IPS DF 19.7 (cell line): ENCODE measurements at regions not wholly inside any gene's neighbourhood (a gene's known extent, or its start where the extent isn't known, plus 50 kb on each side); places are given as distances from the start of the nearest gene placed in this dataset.
A peak's percentile ranks its signal among the peaks of the same experiment; 100 is the strongest.
"Not testable (repeated sequence)": the region's sequence is repeated elsewhere in the genome, so short reads cannot be mapped to it uniquely, and the experiment has no call there.

Source experiments
- DNase-seq: peaks from one replicate; pipeline ENCODE4 v3.0.0-alpha.2; 2013; ENCODE audit warnings: low read depth, low spot score

GRCh38 chr2:175414882-175415487 lies 233.5 kb upstream of the ATP5MC3 start:
- peak; percentile 28 for DNase-seq

- no peak for DNase-seq
Measured at GRCh38 chr2:175414191-175414881, 232.8 kb upstream of the ATP5MC3 start.

- DNase-seq: not testable (repeated sequence)
Measured at GRCh38 chr2:175410941-175411340, 229.4 kb upstream of the ATP5MC3 start.

GRCh38 chr2:175404839-175405238 lies 223.3 kb upstream of the ATP5MC3 start:
- DNase-seq: no peak

GRCh38 chr2:175403599-175404221 lies 222.2 kb upstream of the ATP5MC3 start:
- DNase-seq: no peak

GRCh38 chr2:175402571-175402970 lies 221.1 kb upstream of the ATP5MC3 start:
- DNase-seq: no peak

GRCh38 chr2:175401956-175402469 lies 220.5 kb upstream of the ATP5MC3 start:
- DNase-seq: no peak

GRCh38 chr2:175400975-175401374 lies 219.5 kb upstream of the ATP5MC3 start:
- no peak for DNase-seq

- DNase-seq: no peak
Measured at GRCh38 chr2:175399326-175399725, 217.8 kb upstream of the ATP5MC3 start.

GRCh38 chr2:175398848-175399247 lies 217.3 kb upstream of the ATP5MC3 start:
- DNase-seq: no peak

GRCh38 chr2:175396696-175397095 lies 215.2 kb upstream of the ATP5MC3 start:
- DNase-seq: no peak

GRCh38 chr2:175393851-175394250 lies 212.3 kb upstream of the ATP5MC3 start:
- no peak for DNase-seq

- DNase-seq: no peak
Measured at GRCh38 chr2:175383286-175383685, 201.8 kb upstream of the ATP5MC3 start.

GRCh38 chr2:175373729-175374128 lies 192.2 kb upstream of the ATP5MC3 start:
- DNase-seq: no peak

GRCh38 chr2:175372704-175373701 lies 191.5 kb upstream of the ATP5MC3 start:
- DNase-seq: no peak

- DNase-seq: no peak
Measured at GRCh38 chr2:175371378-175371777, 189.9 kb upstream of the ATP5MC3 start.

GRCh38 chr2:175366815-175367214 lies 185.3 kb upstream of the ATP5MC3 start:
- DNase-seq: no peak

GRCh38 chr2:175363699-175364098 lies 182.2 kb upstream of the ATP5MC3 start:
- no peak for DNase-seq

- DNase-seq: no peak
Measured at GRCh38 chr2:175362331-175362730, 180.8 kb upstream of the ATP5MC3 start.

- no peak for DNase-seq
Measured at GRCh38 chr2:175359710-175360109, 178.2 kb upstream of the ATP5MC3 start.

- DNase-seq: no peak
Measured at GRCh38 chr2:175356901-175357300, 175.4 kb upstream of the ATP5MC3 start.

GRCh38 chr2:175355246-175355645 lies 173.7 kb upstream of the ATP5MC3 start:
- no peak for DNase-seq
